ENCODE measurements at regions not wholly inside any gene's neighbourhood (a gene's known extent, or its start where the extent isn't known, plus 50 kb on each side); places are given as distances from the start of the nearest gene placed in this dataset.

- CTCF ChIA-PET (ENCODE audit: low intra/inter-chr PET ratio, low total read pairs) = no interaction called here
- no peak overlapping the region for H3K9ac ChIP-seq (ENCODE audit: insufficient read depth, low read depth, low read length)
- BruUV-seq (replicated peaks) = no TSS peak
- 14% methylated on average over 5 of the region's 5 CpGs for WGBS (ENCODE audit: low lambda C conversion rate)
- in situ Hi-C loops (cut with HindIII; ENCODE audit: extremely low pct_ligation_motif_present, low pct_unique_long_range_greater_than_20kb) (no loop called here), intact Hi-C loops (cut with micrococcal nuclease; ENCODE audit: unreplicated experiment) (no loop called here)
- H3K4me1 ChIP-seq (ENCODE audit: insufficient read depth, low read length) = peaks cover 15% of the 10 kb centered on the region
- no peak overlapping the region for H2AFZ ChIP-seq (ENCODE audit: low read length)
- POLR2A ChIA-PET = no interaction called here
- DNase-seq (ENCODE audit: low spot score) (no peak), ATAC-seq (no peak), FAIRE-seq (no peak)
- no peak overlapping the region for H3K27ac ChIP-seq (ENCODE audit: extremely low read length, insufficient read depth, low read length)
- no peak overlapping the region for H3K4me3 ChIP-seq (replicated peaks in 1 of 3; ENCODE audit: insufficient read depth in 1 of 3, low read depth in 2 of 3, low read length in 3 of 3)
- H3K79me2 ChIP-seq (ENCODE audit: insufficient read depth, low read length) = no peaks in the 10 kb centered on the region
- H3K27me3 ChIP-seq (ENCODE audit: control insufficient read depth in 1 of 2, insufficient read depth in 2 of 2, low read length in 2 of 2) = 0 out of 5 replicates have a peak, but pooled peaks cover 0 to 4% of the 10 kb centered on the region in 2 experiments
- H4K20me1 ChIP-seq (ENCODE audit: insufficient read depth, low read length) = no peaks in the 10 kb centered on the region
- no peak for TF ChIP-seq GLMP (CRISPR knock-in tag; IDR thresholded peaks at IDR 0.05; ENCODE audit: borderline replicate concordance)
- TF ChIP-seq KMT2B (CRISPR knock-in tag; IDR thresholded peaks at IDR 0.05) = no peak
- no peak for TF ChIP-seq REL (CRISPR knock-in tag; conservative IDR thresholded peaks at IDR 0.05)
- H3K9me3 ChIP-seq (ENCODE audit: low read length) = no peaks in the 10 kb centered on the region
- H3K36me3 ChIP-seq (replicated peaks in 1 of 2; ENCODE audit: control insufficient read depth in 1 of 2, insufficient read depth in 2 of 2, low read length in 2 of 2) = no peaks in the 10 kb centered on the region
- H3K4me2 ChIP-seq (ENCODE audit: low read depth, low read length) = no peak overlapping the region
Measured at GRCh38 chr10:34908481-34908880, 93.4 kb upstream of the PARD3 start.

- DNase-seq (ENCODE audit: low spot score) (no peak), FAIRE-seq (no peak), ATAC-seq (no peak)
- BruUV-seq (replicated peaks) = no TSS peak
- no peak overlapping the region for H3K4me3 ChIP-seq (replicated peaks in 1 of 3; ENCODE audit: insufficient read depth in 1 of 3, low read depth in 2 of 3, low read length in 3 of 3)
- H3K9me3 ChIP-seq (ENCODE audit: low read length) = no peaks in the 10 kb centered on the region
- peaks cover 15% of the 10 kb centered on the region for H3K4me1 ChIP-seq (ENCODE audit: insufficient read depth, low read length)
- WGBS (ENCODE audit: low lambda C conversion rate) = 38% methylated on average over 5 of the region's 5 CpGs
- H4K20me1 ChIP-seq (ENCODE audit: insufficient read depth, low read length) = no peaks in the 10 kb centered on the region
- ChIA-PET CTCF (ENCODE audit: low intra/inter-chr PET ratio, low total read pairs) (no interaction called here), POLR2A (no interaction called here)
- in situ Hi-C loops (cut with HindIII; ENCODE audit: extremely low pct_ligation_motif_present, low pct_unique_long_range_greater_than_20kb) (no loop called here), intact Hi-C loops (cut with micrococcal nuclease; ENCODE audit: unreplicated experiment) (no loop called here)
- no peak overlapping the region for H3K27ac ChIP-seq (ENCODE audit: extremely low read length, insufficient read depth, low read length)
- H3K79me2 ChIP-seq (ENCODE audit: insufficient read depth, low read length) = no peaks in the 10 kb centered on the region
- H3K4me2 ChIP-seq (ENCODE audit: low read depth, low read length) = no peak overlapping the region
- TF ChIP-seq SUZ12 (IDR thresholded peaks at IDR 0.05; ENCODE audit: low read depth, low read length) = no peak
- TF ChIP-seq MNT (IDR thresholded peaks at IDR 0.05) = peak; percentile 42; the same call in 1 of the 2 replicates
- H3K27me3 ChIP-seq (ENCODE audit: control insufficient read depth in 1 of 2, insufficient read depth in 2 of 2, low read length in 2 of 2) = 0 out of 5 replicates have a peak, but pooled peaks cover 0 to 4% of the 10 kb centered on the region in 2 experiments
- no peak overlapping the region for H2AFZ ChIP-seq (ENCODE audit: low read length)
- H3K9ac ChIP-seq (ENCODE audit: insufficient read depth, low read depth, low read length) = no peak overlapping the region
- no peaks in the 10 kb centered on the region for H3K36me3 ChIP-seq (replicated peaks in 1 of 2; ENCODE audit: control insufficient read depth in 1 of 2, insufficient read depth in 2 of 2, low read length in 2 of 2)
Measured at GRCh38 chr10:34907743-34908430, 92.8 kb upstream of the PARD3 start.
